ENCODE measurements at regions not wholly inside any gene's neighbourhood (a gene's known extent, or its start where the extent isn't known, plus 50 kb on each side); places are given as distances from the start of the nearest gene placed in this dataset.

DNA sequence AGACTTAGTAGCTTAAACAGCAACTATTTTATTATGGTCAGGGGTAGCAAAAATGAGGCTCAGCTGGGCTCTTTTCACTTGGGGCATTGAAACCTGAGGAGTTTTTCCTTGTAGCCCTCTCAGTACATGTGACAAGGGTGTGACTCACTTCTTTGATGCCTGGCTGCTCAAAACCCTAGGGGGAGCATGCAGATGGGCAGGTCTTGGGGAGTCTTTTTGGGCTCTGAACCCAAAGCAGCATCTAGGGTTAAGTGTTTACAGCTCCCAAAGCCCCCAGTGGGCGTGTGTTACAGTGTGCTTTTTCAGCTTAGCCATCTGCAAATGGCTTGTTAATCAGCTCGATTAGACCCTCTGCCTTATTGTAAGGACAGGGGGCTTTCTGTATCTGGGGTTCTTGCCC is 1752.7 kb downstream of the PCDH7 start:
- no peaks in the 10 kb centered on the region for H3K27me3 Mint-ChIP-seq
- H3K4me3 Mint-ChIP-seq = no peak overlapping the region
- DNase-seq (ENCODE audit: extremely low spot score, unreplicated experiment) = no peak
- H3K36me3 Mint-ChIP-seq = no peaks in the 10 kb centered on the region
- H3K4me1 Mint-ChIP-seq (ENCODE audit: unreplicated experiment) = no peaks in the 10 kb centered on the region
- no peak for TF ChIP-seq CTCF (conservative IDR thresholded peaks at IDR 0.05)
- no peak overlapping the region for H3K27ac Mint-ChIP-seq
- no peaks in the 10 kb centered on the region for H3K9me3 Mint-ChIP-seq

DNA sequence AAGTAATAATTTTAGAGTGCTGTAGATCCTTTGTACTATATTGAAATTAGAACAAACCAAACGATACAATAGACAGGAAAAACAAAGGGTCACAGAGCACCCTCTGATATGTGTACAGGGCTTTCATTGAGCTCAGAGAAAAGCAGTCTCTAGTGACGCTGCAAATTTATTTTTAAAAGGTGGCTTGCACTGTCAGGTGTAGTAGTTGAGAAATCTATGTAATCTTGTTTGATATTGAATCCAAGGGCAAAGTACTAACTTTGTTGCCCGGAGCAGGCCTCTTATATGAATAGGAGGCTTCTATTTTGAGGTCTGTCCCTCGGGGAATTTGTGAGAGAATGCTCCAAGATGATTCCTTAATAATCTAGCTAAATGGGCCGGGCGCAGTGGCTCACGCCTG is 1755.5 kb downstream of the PCDH7 start:
- Mint-ChIP-seq H3K27ac (no peak overlapping the region), H3K9me3 (no peaks in the 10 kb centered on the region), H3K27me3 (no peaks in the 10 kb centered on the region), H3K4me3 (no peak overlapping the region), H3K4me1 (ENCODE audit: unreplicated experiment) (no peaks in the 10 kb centered on the region), H3K36me3 (no peaks in the 10 kb centered on the region)
- no peak for TF ChIP-seq CTCF (conservative IDR thresholded peaks at IDR 0.05)
- DNase-seq (ENCODE audit: extremely low spot score, unreplicated experiment) = no peak

DNA sequence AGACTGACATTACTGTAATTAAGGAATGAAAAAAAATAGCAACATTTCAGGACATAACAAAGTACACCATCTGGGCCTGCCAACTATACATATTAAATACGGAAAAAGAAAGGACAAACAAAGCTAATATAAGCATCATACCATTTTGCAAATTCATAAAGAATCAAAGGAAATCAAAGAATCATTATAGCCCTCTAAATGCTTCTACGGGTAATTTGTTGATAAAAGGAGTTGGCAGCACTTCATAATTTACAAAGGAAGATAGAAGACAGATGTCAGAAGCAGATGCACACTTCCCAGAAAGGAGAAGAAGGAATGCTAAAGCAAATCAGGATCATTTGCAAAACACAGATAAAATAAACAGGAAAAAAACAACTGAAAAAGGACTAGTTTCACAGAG is 1757.3 kb downstream of the PCDH7 start:
- Mint-ChIP-seq H3K4me1 (ENCODE audit: unreplicated experiment) (no peaks in the 10 kb centered on the region), H3K27me3 (no peaks in the 10 kb centered on the region), H3K36me3 (no peaks in the 10 kb centered on the region), H3K27ac (no peak overlapping the region), H3K4me3 (no peak overlapping the region), H3K9me3 (no peaks in the 10 kb centered on the region)
- no peak for DNase-seq (ENCODE audit: extremely low spot score, unreplicated experiment)
- TF ChIP-seq CTCF (conservative IDR thresholded peaks at IDR 0.05) = no peak

DNA sequence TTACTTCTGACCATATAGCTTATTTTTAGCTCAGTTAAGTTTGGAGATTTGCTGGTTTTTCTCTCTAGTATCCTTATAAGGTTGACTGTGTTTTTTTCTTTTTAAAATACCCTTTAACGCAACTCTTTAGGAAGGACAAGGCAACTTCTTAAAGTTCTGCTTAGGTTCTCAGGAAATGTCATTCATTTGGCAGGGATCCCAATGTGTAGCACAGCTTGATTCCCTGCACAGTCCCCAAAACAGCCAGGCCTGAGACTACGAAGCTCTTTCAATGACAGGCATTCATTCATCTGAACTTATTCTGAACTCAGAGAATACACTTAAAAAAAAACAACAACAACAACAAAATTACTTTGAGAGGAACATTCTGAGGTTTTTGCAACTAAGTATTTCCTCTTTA is 1765.8 kb downstream of the PCDH7 start:
- Mint-ChIP-seq H3K27me3 (no peaks in the 10 kb centered on the region), H3K9me3 (no peaks in the 10 kb centered on the region), H3K4me3 (no peak overlapping the region), H3K27ac (no peak overlapping the region), H3K4me1 (ENCODE audit: unreplicated experiment) (peaks cover 3% of the 10 kb centered on the region), H3K36me3 (no peaks in the 10 kb centered on the region)
- no peak for DNase-seq (ENCODE audit: extremely low spot score, unreplicated experiment)
- no peak for TF ChIP-seq CTCF (conservative IDR thresholded peaks at IDR 0.05)

GRCh38 chr4:32488690-32489089 is 1768.5 kb downstream of the PCDH7 start:
- H3K4me1 Mint-ChIP-seq (ENCODE audit: unreplicated experiment) = peaks cover 3% of the 10 kb centered on the region
- no peaks in the 10 kb centered on the region for H3K27me3 Mint-ChIP-seq
- H3K36me3 Mint-ChIP-seq = no peaks in the 10 kb centered on the region
- H3K27ac Mint-ChIP-seq = no peak overlapping the region
- H3K9me3 Mint-ChIP-seq = no peaks in the 10 kb centered on the region
- H3K4me3 Mint-ChIP-seq = no peak overlapping the region
- no peak for TF ChIP-seq CTCF (conservative IDR thresholded peaks at IDR 0.05)
- DNase-seq (ENCODE audit: extremely low spot score, unreplicated experiment) = no peak

DNA sequence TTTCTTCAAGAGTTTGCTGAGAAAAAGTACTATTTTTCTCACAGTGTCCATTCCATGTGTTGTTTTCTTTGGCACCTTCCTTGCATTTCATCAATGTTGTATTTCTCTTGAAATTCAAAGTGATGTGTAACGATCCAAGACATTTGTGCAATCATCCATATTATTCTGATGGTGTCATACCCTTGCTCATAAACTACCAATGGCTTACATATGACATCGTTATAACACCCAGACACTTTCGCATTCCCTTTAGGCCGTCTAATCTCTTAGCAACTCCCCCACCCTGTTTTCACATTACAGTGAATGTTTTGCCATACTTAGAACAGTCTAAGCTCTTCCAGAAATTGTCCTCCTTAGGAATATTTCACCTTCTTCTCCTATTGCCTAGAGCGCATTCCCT is 1779.0 kb downstream of the PCDH7 start:
- H3K9me3 Mint-ChIP-seq = no peaks in the 10 kb centered on the region
- no peak overlapping the region for H3K27ac Mint-ChIP-seq
- no peaks in the 10 kb centered on the region for H3K4me1 Mint-ChIP-seq (ENCODE audit: unreplicated experiment)
- H3K36me3 Mint-ChIP-seq = no peaks in the 10 kb centered on the region
- DNase-seq (ENCODE audit: extremely low spot score, unreplicated experiment) = no peak
- no peak overlapping the region for H3K4me3 Mint-ChIP-seq
- TF ChIP-seq CTCF (conservative IDR thresholded peaks at IDR 0.05) = no peak
- no peaks in the 10 kb centered on the region for H3K27me3 Mint-ChIP-seq

Measured in type B pancreatic cell (in vitro differentiated cells).